HepG2 (cell line): ENCODE measurements at regions not wholly inside any gene's neighbourhood (a gene's known extent, or its start where the extent isn't known, plus 50 kb on each side); places are given as distances from the start of the nearest gene placed in this dataset.

Experiments
- ADNP ChIP-seq: sonication (generic); formaldehyde crosslinking; IDR thresholded peaks from 2 replicates; pipeline ENCODE4 v1.4.0; 2020; ENCODE audit warnings: missing genetic modification reagents
- AGO2 ChIP-seq: fragments of 200-400 bp; formaldehyde crosslinking; optimal IDR thresholded peaks from 2 replicates; pipeline ENCODE3; 2017; ENCODE audit warnings: mild to moderate bottlenecking, low read depth, low read length, moderate library complexity
- CBX5 ChIP-seq: sonication (generic); formaldehyde crosslinking; IDR thresholded peaks from 2 replicates; pipeline ENCODE4 v1.4.0; 2020; ENCODE audit warnings: missing genetic modification reagents, borderline replicate concordance
- HNRNPLL ChIP-seq: fragments of 200-400 bp; formaldehyde crosslinking; IDR thresholded peaks from 2 replicates; pipeline ENCODE4 v1.6.1; 2017; ENCODE audit warnings: mild to moderate bottlenecking, low read depth, low read length; ENCODE audit not compliant: poor library complexity, severe bottlenecking
- POLR2A ChIP-seq, 2 experiments: IDR thresholded peaks; 2 replicates each; pipeline ENCODE4 v1.6.1; 2011; ENCODE audit warnings: low read depth in 2 of 2, low read length in 2 of 2, mild to moderate bottlenecking in 1 of 2, moderate library complexity in 1 of 2; ENCODE audit not compliant: insufficient read depth in 1 of 2
- TBP ChIP-seq: sonication (generic); formaldehyde crosslinking; IDR thresholded peaks from 2 replicates; pipeline ENCODE4 v1.5.0; 2020; ENCODE audit warnings: missing genetic modification reagents
- TCF12 ChIP-seq, 2 experiments: fragments of 450-650 bp in 1 of 2; sonication (generic) in 1 of 2; formaldehyde crosslinking in 1 of 2; IDR thresholded peaks; 2 replicates each; pipeline versions ENCODE4 v1.6.1 to v1.8.0; 2017 to 2022; ENCODE audit warnings: antibody characterized with exemption in 1 of 2, mild to moderate bottlenecking in 1 of 2, missing genetic modification reagents in 1 of 2, moderate library complexity in 1 of 2
- YY1 ChIP-seq: IDR thresholded peaks from 2 replicates; pipeline ENCODE4 v1.6.1; 2011; ENCODE audit warnings: low read length, low read depth, moderate library complexity, mild to moderate bottlenecking; ENCODE audit not compliant: insufficient read depth, insufficient replicate concordance
- ZBTB1 ChIP-seq: sonication (generic); formaldehyde crosslinking; IDR thresholded peaks from 2 replicates; pipeline ENCODE4 v1.4.0; 2020; ENCODE audit warnings: missing genetic modification reagents, borderline replicate concordance
- ZNF549 ChIP-seq: sonication (generic); formaldehyde crosslinking; IDR thresholded peaks from 2 replicates; pipeline ENCODE4 v1.5.0; 2020; ENCODE audit warnings: missing genetic modification reagents
- ZNF639 ChIP-seq: conservative IDR thresholded peaks from 2 replicates; pipeline ENCODE4 v1.6.1; 2018; ENCODE audit warnings: missing genetic modification reagents
- TF ChIP-seq, protein P1 (sequence below): sonication (generic); formaldehyde crosslinking; IDR thresholded peaks from 2 replicates; pipeline ENCODE4 v1.5.0; 2020; ENCODE audit warnings: mild to moderate bottlenecking, missing genetic modification reagents, moderate library complexity

DNA sequence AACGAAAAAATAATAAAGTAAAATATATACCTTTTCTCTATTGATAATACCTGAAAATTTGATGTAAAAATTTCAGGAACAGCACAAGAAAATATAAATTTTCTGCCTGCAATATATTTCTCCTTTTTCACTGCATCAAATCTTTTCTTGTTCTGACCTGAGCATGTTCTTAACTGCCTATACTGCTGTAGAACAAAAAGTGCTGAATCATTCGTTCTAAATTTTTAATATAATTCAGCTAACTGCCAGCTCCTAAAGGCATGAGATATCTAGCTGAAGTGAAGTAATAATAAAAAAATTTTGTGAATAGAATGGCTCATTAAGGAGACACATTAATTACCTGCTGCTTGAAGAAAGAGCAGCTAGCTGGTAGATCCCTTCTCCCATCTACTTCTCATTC, 188.6 kb upstream of the FKBP1C start:
- TF ChIP-seq ZBTB1 (CRISPR knock-in tag), result no peak
- no peak for TF ChIP-seq HNRNPLL
- TF ChIP-seq TCF12 (IDR thresholded peaks at IDR 0.05), result no peak
- no peak for TF ChIP-seq TCF12 (CRISPR knock-in tag; IDR thresholded peaks at IDR 0.05)
- TF ChIP-seq ZNF639 (CRISPR knock-in tag), result no peak
- TF ChIP-seq, protein P1, sequence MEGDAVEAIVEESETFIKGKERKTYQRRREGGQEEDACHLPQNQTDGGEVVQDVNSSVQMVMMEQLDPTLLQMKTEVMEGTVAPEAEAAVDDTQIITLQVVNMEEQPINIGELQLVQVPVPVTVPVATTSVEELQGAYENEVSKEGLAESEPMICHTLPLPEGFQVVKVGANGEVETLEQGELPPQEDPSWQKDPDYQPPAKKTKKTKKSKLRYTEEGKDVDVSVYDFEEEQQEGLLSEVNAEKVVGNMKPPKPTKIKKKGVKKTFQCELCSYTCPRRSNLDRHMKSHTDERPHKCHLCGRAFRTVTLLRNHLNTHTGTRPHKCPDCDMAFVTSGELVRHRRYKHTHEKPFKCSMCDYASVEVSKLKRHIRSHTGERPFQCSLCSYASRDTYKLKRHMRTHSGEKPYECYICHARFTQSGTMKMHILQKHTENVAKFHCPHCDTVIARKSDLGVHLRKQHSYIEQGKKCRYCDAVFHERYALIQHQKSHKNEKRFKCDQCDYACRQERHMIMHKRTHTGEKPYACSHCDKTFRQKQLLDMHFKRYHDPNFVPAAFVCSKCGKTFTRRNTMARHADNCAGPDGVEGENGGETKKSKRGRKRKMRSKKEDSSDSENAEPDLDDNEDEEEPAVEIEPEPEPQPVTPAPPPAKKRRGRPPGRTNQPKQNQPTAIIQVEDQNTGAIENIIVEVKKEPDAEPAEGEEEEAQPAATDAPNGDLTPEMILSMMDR (CRISPR knock-in tag), result no peak
- no peak for TF ChIP-seq ZNF549
- no peak for TF ChIP-seq TBP
- no peak for TF ChIP-seq ADNP
- TF ChIP-seq YY1, result no peak
- no peak for TF ChIP-seq AGO2
- no peak for TF ChIP-seq POLR2A (IDR thresholded peaks at IDR 0.05; ENCODE audit: insufficient read depth in 1 of 2, low read depth in 2 of 2, low read length in 2 of 2)
- no peak for TF ChIP-seq CBX5
